ENCODE measurements at regions not wholly inside any gene's neighbourhood (a gene's known extent, or its start where the extent isn't known, plus 50 kb on each side); places are given as distances from the start of the nearest gene placed in this dataset.

DNA sequence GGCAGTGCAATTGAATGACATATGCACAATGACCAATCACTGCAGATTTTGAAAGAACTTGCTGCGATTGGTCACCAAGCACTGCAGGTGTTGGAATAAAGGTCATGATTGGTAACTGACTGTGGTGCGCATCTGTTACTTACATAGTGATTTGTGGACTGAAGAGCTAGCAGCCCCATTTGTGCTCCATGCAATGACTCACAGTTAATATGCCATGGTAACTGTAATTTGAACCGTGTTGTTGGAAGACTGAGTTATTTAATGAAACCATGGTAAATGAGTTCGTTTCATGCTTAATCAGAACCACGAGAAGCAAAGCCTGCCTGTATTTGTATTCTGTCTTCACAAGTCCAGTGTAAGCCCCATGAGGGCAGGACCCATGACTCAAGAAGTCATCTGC is 220.5 kb downstream of the TJP1 start:
- no peak for FAIRE-seq

- FAIRE-seq, result no peak
Observed at GRCh38 chr15:29600262-29600661, 222.0 kb downstream of the TJP1 start.

- no peak for FAIRE-seq
Observed at GRCh38 chr15:29596266-29596665, 226.0 kb downstream of the TJP1 start.

GRCh38 chr15:29593629-29594028 is 228.6 kb downstream of the TJP1 start:
- no peak for FAIRE-seq

GRCh38 chr15:29593111-29593510 is 229.2 kb downstream of the TJP1 start:
- FAIRE-seq, result no peak

DNA sequence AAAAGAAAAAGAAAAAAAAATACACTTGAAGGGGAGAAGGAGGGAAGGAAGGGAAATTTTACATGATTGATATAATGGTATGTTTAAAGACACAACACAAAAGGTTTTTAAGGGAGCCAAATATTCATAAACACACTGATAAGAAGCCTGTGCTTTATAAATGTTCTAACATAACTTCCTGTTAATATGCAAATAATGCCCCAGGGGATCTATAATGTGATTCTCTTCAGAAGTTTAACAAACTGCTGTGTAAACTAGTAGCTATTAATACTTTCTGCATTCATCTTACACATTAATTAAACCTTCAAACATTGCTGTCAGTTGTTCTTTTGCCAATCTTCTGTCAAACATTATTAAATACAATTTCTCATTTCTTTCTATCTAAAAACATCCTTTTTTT is 231.6 kb downstream of the TJP1 start:
- no peak for FAIRE-seq

- FAIRE-seq, result no peak
Observed at GRCh38 chr15:29589975-29590374, 232.3 kb downstream of the TJP1 start.

DNA sequence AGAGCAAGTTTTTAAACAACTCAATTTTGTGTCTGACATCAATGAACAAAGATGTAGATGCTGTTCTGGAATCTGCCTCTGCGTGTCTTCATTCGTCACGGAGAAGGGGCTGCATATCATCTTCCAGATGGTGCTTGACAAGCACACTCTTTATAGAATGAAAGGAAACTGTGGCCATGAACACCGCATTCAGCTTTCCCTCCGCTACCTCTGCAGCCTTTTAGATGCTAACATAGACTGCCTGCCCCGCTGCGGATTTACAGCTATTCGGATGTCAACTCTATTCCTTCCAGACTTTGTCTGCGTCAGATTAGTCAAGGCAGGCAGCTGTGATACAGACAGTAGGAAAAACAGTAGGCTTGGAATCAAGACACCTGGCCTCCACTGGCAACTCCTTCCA is 232.9 kb downstream of the TJP1 start:
- no peak for FAIRE-seq

GRCh38 chr15:29573197-29573838 is 248.9 kb downstream of the TJP1 start:
- no peak for FAIRE-seq

DNA sequence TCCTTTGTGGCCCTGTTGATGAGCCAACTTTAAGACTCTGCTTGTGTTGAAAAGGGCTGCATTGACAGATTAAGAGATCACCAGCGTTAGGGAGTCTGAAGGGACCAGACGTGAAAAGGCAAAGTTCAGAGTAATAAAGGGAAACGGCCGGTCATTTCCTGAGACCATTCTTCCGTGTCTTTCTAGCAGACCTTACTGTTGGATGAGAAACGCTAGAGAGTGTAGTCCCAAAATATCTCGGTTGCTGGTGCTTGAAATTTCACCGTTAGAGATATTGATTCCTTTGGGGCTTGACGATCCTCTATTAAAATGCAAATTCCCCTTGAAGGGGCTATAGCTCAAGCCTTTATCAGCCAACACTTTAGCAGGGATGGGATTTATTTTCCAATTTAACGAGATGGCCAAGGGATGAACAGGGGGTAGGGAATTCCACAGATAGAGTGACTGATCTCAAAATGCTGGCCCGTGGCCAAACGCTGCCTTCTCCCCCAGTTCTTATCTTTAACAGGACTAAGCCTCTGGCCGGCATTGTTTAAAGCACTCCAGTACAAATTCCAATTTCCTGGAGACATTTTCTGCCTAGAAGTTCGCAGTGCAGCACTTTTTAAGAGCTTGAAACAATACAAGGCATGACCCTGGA is 250.4 kb downstream of the TJP1 start:
- no peak for FAIRE-seq

- FAIRE-seq, result no peak
Observed at GRCh38 chr15:29570948-29571791, 251.1 kb downstream of the TJP1 start.

GRCh38 chr15:29570121-29570947 is 251.9 kb downstream of the TJP1 start:
- FAIRE-seq, result no peak

DNA sequence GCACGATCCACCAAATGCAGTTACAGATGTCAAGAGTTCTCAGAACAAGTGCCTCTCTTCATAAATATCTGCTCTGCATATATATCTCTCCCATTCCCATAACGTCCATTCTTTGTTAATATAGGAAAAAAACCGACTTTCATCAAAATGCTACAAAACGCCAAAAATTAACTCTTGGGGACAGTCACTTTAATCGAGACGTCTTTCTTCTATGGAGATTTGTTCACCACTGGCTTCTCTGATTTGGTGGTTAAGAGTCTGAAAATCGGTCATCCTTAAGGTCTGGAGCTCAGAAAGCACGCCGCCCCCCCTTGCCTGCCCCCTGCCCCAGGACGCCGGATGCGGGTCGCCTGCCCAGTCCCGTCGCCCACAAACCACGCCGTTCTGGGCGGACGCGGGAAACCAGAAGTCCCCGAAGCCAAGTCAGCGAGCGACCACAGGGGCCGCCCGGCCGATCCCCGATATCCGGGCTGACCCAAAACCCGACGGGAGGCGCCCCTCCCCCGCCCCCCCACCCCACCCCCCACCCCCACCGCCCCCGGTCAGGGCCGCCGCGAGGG is 252.7 kb downstream of the TJP1 start:
- no peak for FAIRE-seq

GRCh38 chr15:29568840-29569532 is 253.3 kb downstream of the TJP1 start:
- no peak for FAIRE-seq

DNA sequence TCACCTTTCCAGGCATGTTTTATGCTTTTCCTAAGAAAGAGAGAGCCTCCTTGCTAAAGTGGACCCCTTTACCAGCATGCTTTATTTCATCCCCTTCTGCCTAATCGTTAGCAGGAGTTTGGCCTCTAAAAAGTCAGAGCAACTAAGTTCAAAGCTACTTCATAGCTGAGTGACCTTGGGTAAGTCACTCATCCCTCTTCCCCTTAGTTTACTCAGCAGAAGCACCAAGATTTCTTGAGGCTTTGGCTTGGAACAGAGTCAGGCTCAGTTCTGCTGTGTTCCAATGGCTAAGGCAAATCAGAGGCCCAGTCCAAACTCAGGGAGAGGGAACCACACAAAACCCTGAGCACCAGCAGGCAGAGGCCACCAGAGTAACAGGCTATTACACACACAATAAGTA is 254.9 kb downstream of the TJP1 start:
- FAIRE-seq, result no peak

GRCh38 chr15:29566914-29567313 is 255.4 kb downstream of the TJP1 start:
- no peak for FAIRE-seq

GRCh38 chr15:29563112-29563511 is 259.2 kb downstream of the TJP1 start:
- FAIRE-seq, result no peak

- FAIRE-seq, result no peak
Observed at GRCh38 chr15:29560896-29561295, 261.4 kb downstream of the TJP1 start.

DNA sequence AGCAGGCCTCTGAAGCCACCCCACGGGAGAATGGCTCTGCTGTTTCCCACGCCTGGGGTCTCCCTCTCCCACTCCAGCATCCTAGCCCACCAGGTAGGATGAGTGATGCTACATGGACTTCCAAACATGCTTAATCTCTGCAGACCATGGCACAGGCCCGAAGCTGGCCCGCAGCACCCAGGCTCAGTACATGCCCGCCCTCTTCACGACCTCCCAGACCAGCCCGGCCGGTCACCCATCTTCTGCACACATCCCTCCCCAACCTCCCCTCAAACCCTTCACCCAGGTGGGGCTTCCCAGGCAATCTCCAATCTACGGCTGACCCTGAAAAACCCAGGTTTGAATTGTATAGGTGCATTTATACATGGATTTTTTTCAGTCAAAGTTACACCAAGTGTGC is 264.0 kb downstream of the TJP1 start:
- no peak for FAIRE-seq

DNA sequence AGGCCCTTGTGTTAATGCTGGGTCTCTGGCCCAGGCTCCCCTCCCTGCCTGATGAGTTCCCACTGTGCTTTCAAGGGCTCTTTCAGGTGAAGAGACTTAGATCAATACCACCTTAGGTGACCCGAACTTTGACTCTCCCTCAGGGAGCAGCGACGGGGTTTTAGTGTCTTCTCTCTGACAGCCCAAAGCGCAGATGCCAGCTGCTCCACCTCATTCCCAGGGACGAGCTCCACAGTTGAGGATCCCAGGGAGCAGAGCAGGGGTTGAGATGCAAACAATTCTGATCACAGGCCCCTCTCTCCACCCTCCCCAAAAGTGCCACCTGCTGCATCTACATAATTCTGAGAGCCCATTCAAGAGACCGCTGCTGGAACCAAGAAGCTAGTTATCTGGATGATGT is 265.1 kb downstream of the TJP1 start:
- no peak for FAIRE-seq

DNA sequence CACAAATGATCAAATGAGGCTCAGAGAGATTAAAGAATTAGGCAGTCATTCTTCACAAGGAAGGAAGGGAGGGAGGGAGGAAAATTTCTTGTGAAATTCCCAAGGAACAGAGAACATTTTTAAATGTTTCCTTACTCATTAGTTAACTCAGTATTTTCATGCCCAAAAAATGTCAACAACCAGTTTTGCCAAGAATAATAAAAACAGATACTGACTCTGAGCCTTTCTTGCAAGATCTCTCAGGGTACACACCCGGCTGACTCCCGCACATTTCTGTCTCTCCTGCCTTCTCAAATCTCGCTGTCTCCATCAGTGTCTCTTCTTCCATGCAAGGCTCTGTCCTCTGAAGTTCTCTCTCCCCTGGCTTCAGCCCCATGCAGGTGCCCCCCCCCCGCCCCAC is 265.9 kb downstream of the TJP1 start:
- FAIRE-seq, result no peak

- FAIRE-seq, result no peak
Observed at GRCh38 chr15:29554531-29554930, 267.7 kb downstream of the TJP1 start.
